ENCODE measurements at regions not wholly inside any gene's neighbourhood (a gene's known extent, or its start where the extent isn't known, plus 50 kb on each side); places are given as distances from the start of the nearest gene placed in this dataset.

DNA sequence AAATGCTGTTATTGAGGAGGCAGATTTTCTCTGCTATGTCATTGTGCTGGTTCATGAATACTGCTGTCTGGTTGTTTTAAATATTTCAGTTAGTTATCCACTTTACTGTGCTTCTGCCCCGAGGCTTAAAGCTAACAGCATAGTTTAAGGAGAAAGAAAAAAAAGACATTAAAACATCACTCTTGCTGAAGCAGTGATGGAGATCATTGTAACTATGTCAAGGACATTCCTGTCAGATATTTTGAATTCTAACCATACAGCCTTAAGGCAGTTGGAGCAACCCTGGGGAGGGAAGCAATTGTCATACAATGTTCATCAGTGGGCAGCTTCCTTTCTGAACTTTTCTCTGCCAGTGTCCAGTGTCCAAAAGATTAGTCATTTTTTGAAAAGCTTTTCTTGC is 199.0 kb upstream of the DDX53 start (continued):
- TF ChIP-seq, protein P1, sequence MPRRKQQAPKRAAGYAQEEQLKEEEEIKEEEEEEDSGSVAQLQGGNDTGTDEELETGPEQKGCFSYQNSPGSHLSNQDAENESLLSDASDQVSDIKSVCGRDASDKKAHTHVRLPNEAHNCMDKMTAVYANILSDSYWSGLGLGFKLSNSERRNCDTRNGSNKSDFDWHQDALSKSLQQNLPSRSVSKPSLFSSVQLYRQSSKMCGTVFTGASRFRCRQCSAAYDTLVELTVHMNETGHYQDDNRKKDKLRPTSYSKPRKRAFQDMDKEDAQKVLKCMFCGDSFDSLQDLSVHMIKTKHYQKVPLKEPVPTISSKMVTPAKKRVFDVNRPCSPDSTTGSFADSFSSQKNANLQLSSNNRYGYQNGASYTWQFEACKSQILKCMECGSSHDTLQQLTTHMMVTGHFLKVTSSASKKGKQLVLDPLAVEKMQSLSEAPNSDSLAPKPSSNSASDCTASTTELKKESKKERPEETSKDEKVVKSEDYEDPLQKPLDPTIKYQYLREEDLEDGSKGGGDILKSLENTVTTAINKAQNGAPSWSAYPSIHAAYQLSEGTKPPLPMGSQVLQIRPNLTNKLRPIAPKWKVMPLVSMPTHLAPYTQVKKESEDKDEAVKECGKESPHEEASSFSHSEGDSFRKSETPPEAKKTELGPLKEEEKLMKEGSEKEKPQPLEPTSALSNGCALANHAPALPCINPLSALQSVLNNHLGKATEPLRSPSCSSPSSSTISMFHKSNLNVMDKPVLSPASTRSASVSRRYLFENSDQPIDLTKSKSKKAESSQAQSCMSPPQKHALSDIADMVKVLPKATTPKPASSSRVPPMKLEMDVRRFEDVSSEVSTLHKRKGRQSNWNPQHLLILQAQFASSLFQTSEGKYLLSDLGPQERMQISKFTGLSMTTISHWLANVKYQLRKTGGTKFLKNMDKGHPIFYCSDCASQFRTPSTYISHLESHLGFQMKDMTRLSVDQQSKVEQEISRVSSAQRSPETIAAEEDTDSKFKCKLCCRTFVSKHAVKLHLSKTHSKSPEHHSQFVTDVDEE (CRISPR knock-in tag; IDR thresholded peaks at IDR 0.05) = no peak
- TF ChIP-seq ZC3H10 (CRISPR knock-in tag; IDR thresholded peaks at IDR 0.05) = no peak
- TF ChIP-seq TCF4 (CRISPR knock-in tag; IDR thresholded peaks at IDR 0.05; ENCODE audit: borderline replicate concordance) = no peak
- no peak for TF ChIP-seq RARB (CRISPR knock-in tag; IDR thresholded peaks at IDR 0.05)
- no peak for TF ChIP-seq SNAI2 (CRISPR knock-in tag; IDR thresholded peaks at IDR 0.05)

DNA sequence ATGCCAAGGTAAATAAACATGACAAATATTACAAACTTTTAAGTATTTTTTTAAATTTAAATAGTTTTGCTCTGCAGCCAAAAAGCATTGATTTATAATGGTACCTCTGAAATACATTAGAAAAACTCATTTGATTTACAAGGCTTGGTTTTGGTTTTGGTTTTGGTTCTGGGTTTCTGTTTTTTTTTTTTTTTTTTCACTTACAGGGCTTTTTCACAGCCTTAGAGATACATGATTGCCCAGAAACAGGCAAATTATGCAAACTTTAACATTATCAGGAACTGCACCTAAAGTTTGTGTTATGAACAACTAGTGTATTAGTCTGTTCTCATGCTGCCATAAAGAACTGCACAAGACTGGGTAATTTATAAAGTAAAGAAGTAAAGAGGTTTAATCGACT is 196.4 kb upstream of the DDX53 start:
- no peak for ATAC-seq
- TF ChIP-seq TCF4 (CRISPR knock-in tag; IDR thresholded peaks at IDR 0.05; ENCODE audit: borderline replicate concordance) = no peak
- no peak for TF ChIP-seq ZFP30 (CRISPR knock-in tag; IDR thresholded peaks at IDR 0.05)
- TF ChIP-seq, protein P2, sequence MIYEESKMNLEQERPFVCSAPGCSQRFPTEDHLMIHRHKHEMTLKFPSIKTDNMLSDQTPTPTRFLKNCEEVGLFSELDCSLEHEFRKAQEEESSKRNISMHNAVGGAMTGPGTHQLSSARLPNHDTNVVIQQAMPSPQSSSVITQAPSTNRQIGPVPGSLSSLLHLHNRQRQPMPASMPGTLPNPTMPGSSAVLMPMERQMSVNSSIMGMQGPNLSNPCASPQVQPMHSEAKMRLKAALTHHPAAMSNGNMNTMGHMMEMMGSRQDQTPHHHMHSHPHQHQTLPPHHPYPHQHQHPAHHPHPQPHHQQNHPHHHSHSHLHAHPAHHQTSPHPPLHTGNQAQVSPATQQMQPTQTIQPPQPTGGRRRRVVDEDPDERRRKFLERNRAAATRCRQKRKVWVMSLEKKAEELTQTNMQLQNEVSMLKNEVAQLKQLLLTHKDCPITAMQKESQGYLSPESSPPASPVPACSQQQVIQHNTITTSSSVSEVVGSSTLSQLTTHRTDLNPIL (CRISPR knock-in tag; IDR thresholded peaks at IDR 0.05; ENCODE audit: low read depth) = no peak
- TF ChIP-seq PPARA (CRISPR knock-in tag; IDR thresholded peaks at IDR 0.05; ENCODE audit: borderline replicate concordance) = no peak
- no peak for TF ChIP-seq TOX (CRISPR knock-in tag; IDR thresholded peaks at IDR 0.05; ENCODE audit: borderline replicate concordance)
- no peak for TF ChIP-seq RARB (CRISPR knock-in tag; IDR thresholded peaks at IDR 0.05)
- TF ChIP-seq BACH2 (CRISPR knock-in tag; IDR thresholded peaks at IDR 0.05; ENCODE audit: borderline replicate concordance) = no peak
- TF ChIP-seq ZC3H10 (CRISPR knock-in tag; IDR thresholded peaks at IDR 0.05) = no peak
- TF ChIP-seq ZNF70 (CRISPR knock-in tag; IDR thresholded peaks at IDR 0.05) = no peak
- TF ChIP-seq, protein P3, sequence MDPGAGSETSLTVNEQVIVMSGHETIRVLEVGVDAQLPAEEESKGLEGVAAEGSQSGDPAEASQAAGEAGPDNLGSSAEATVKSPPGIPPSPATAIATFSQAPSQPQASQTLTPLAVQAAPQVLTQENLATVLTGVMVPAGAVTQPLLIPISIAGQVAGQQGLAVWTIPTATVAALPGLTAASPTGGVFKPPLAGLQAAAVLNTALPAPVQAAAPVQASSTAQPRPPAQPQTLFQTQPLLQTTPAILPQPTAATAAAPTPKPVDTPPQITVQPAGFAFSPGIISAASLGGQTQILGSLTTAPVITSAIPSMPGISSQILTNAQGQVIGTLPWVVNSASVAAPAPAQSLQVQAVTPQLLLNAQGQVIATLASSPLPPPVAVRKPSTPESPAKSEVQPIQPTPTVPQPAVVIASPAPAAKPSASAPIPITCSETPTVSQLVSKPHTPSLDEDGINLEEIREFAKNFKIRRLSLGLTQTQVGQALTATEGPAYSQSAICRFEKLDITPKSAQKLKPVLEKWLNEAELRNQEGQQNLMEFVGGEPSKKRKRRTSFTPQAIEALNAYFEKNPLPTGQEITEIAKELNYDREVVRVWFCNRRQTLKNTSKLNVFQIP (CRISPR knock-in tag; IDR thresholded peaks at IDR 0.05; ENCODE audit: borderline replicate concordance, low read depth) = no peak

DNA sequence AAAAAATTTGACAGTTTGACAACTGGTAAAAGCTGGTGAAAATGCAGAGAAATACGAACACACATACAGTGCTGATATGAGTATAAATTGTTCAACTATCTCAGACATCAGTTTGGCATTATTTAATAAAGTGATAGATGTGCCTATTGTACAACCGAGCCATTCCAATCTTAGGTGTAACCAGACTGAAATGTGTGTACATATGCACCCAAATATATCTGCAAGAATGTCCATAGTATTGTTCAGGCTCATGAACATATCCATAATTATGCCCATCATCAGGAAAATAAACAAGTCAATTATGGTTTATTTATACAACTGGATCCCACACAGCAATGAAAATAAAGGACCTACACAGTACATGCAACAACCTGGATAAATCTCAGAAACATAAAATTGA is 188.9 kb upstream of the DDX53 start:
- TF ChIP-seq PPARA (CRISPR knock-in tag; IDR thresholded peaks at IDR 0.05; ENCODE audit: borderline replicate concordance) = no peak
- TF ChIP-seq TOX (CRISPR knock-in tag; IDR thresholded peaks at IDR 0.05; ENCODE audit: borderline replicate concordance) = no peak
- TF ChIP-seq ESRRG (CRISPR knock-in tag; IDR thresholded peaks at IDR 0.05) = no peak
- TF ChIP-seq ZFP3 (CRISPR knock-in tag; IDR thresholded peaks at IDR 0.05) = no peak
- TF ChIP-seq ISL1 (CRISPR knock-in tag; IDR thresholded peaks at IDR 0.05) = no peak
- TF ChIP-seq, protein P4, sequence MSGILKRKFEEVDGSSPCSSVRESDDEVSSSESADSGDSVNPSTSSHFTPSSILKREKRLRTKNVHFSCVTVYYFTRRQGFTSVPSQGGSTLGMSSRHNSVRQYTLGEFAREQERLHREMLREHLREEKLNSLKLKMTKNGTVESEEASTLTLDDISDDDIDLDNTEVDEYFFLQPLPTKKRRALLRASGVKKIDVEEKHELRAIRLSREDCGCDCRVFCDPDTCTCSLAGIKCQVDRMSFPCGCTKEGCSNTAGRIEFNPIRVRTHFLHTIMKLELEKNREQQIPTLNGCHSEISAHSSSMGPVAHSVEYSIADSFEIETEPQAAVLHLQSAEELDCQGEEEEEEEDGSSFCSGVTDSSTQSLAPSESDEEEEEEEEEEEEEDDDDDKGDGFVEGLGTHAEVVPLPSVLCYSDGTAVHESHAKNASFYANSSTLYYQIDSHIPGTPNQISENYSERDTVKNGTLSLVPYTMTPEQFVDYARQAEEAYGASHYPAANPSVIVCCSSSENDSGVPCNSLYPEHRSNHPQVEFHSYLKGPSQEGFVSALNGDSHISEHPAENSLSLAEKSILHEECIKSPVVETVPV (CRISPR knock-in tag; IDR thresholded peaks at IDR 0.05) = no peak
- no peak for TF ChIP-seq CSDC2 (CRISPR knock-in tag; IDR thresholded peaks at IDR 0.05)
- TF ChIP-seq, protein P3 (CRISPR knock-in tag; IDR thresholded peaks at IDR 0.05; ENCODE audit: borderline replicate concordance, low read depth) = no peak
- no peak for TF ChIP-seq ZNF8 (CRISPR knock-in tag; IDR thresholded peaks at IDR 0.05)
- no peak for TF ChIP-seq ZNF565 (CRISPR knock-in tag; conservative IDR thresholded peaks at IDR 0.05; ENCODE audit: low read depth)
- no peak for TF ChIP-seq TCF4 (CRISPR knock-in tag; IDR thresholded peaks at IDR 0.05; ENCODE audit: borderline replicate concordance)
- no peak for TF ChIP-seq ZNF70 (CRISPR knock-in tag; IDR thresholded peaks at IDR 0.05)
- TF ChIP-seq RARB (CRISPR knock-in tag; IDR thresholded peaks at IDR 0.05) = no peak
- no peak for ATAC-seq

DNA sequence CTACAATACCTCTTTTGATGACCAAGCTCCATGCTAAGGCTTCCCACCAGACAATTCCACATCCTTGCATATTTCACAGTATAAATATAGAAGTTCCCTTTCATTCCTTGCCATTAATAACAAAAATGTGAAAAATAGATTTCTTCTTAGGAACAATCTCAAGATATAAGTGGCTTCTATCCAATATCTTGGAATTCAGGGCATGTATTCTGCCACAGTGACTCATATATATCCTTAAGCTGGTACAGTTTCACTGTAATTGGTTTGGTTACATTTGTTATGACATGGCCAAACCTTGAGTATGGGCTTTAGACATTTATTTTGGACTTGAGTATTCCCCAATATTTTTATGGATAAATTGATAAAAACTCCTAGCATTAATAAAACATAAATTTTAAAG is 181.7 kb upstream of the DDX53 start:
- no peak for ATAC-seq
- TF ChIP-seq ESRRG (CRISPR knock-in tag; IDR thresholded peaks at IDR 0.05) (no peak), ARNTL (CRISPR knock-in tag; IDR thresholded peaks at IDR 0.05; ENCODE audit: borderline replicate concordance, low read depth) (no peak), OSR1 (CRISPR knock-in tag; IDR thresholded peaks at IDR 0.05) (no peak), ZC3H10 (CRISPR knock-in tag; IDR thresholded peaks at IDR 0.05) (no peak), RARB (CRISPR knock-in tag; IDR thresholded peaks at IDR 0.05) (no peak), ZFP3 (CRISPR knock-in tag; IDR thresholded peaks at IDR 0.05) (no peak), ZNF565 (CRISPR knock-in tag; conservative IDR thresholded peaks at IDR 0.05; ENCODE audit: low read depth) (no peak), ZNF8 (CRISPR knock-in tag; IDR thresholded peaks at IDR 0.05) (no peak)
- TF ChIP-seq, protein P2 (CRISPR knock-in tag; IDR thresholded peaks at IDR 0.05; ENCODE audit: low read depth) = no peak
- TF ChIP-seq, protein P5, sequence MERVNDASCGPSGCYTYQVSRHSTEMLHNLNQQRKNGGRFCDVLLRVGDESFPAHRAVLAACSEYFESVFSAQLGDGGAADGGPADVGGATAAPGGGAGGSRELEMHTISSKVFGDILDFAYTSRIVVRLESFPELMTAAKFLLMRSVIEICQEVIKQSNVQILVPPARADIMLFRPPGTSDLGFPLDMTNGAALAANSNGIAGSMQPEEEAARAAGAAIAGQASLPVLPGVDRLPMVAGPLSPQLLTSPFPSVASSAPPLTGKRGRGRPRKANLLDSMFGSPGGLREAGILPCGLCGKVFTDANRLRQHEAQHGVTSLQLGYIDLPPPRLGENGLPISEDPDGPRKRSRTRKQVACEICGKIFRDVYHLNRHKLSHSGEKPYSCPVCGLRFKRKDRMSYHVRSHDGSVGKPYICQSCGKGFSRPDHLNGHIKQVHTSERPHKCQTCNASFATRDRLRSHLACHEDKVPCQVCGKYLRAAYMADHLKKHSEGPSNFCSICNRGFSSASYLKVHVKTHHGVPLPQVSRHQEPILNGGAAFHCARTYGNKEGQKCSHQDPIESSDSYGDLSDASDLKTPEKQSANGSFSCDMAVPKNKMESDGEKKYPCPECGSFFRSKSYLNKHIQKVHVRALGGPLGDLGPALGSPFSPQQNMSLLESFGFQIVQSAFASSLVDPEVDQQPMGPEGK (CRISPR knock-in tag; IDR thresholded peaks at IDR 0.05; ENCODE audit: borderline replicate concordance) = no peak
